Large intestine (tissue), 3 donors: ENCODE measurements at regions not wholly inside any gene's neighbourhood (a gene's known extent, or its start where the extent isn't known, plus 50 kb on each side); places are given as distances from the start of the nearest gene placed in this dataset.
"Not testable (repeated sequence)": the region's sequence is repeated elsewhere in the genome, so short reads cannot be mapped to it uniquely, and the experiment has no call there.

Experiments
- DNase-seq, 2 donors: peaks; one replicate each; pipeline versions ENCODE4 v3.0.0 to v3.0.0-alpha.2; 2013
- H3K27ac ChIP-seq: one replicate; pipeline ENCODE4 v1.5.1; 2013; ENCODE audit warnings: low read length
- H3K27me3 ChIP-seq: 2 replicates; pipeline ENCODE4 v1.6.1; 2013; ENCODE audit warnings: low read length; ENCODE audit not compliant: control insufficient read depth, insufficient read depth
- H3K36me3 ChIP-seq: 2 replicates; pipeline ENCODE4 v1.6.1; 2013; ENCODE audit warnings: low read length; ENCODE audit not compliant: control insufficient read depth, insufficient read depth
- H3K4me1 ChIP-seq: one replicate; pipeline ENCODE4 v1.6.1; 2013; ENCODE audit warnings: low read length; ENCODE audit not compliant: control insufficient read depth, insufficient read depth
- H3K4me3 ChIP-seq: one replicate; pipeline ENCODE4 v1.5.1; 2013; ENCODE audit warnings: low read length
- H3K9me3 ChIP-seq: one replicate; pipeline ENCODE4 v1.6.1; 2013; ENCODE audit warnings: mild to moderate bottlenecking, low read depth, low read length, moderate library complexity; ENCODE audit not compliant: control insufficient read depth
- WGBS: methylation state at CpG from one replicate; pipeline ENCODE4 v1.1.5; 2013; ENCODE audit warnings: low lambda C conversion rate; ENCODE audit not compliant: insufficient coverage; 5-methylcytosine and 5-hydroxymethylcytosine counted together

- H3K4me1 ChIP-seq: no peaks in the 10 kb centered on the region
- no CpG with 5 or more reads among the region's 6 CpGs for WGBS
- no peaks in the 10 kb centered on the region for H3K36me3 ChIP-seq
- H3K27ac ChIP-seq: no peak overlapping the region
- no peak overlapping the region for H3K4me3 ChIP-seq
- no peak for DNase-seq
- peaks cover 3% of the 10 kb centered on the region for H3K9me3 ChIP-seq
- peaks cover 4% of the 10 kb centered on the region for H3K27me3 ChIP-seq
Measured at GRCh38 chr6:16993396-16993795, 108.5 kb upstream of the STMND1 start.

GRCh38 chr6:16991981-16992629 is 109.7 kb upstream of the STMND1 start:
- 80% methylated on average over 1 of the region's 3 CpGs for WGBS
- DNase-seq: no peak

GRCh38 chr6:16989976-16990375 is 111.9 kb upstream of the STMND1 start:
- H3K9me3 ChIP-seq, H3K36me3 ChIP-seq, H3K4me1 ChIP-seq, DNase-seq, H3K4me3 ChIP-seq, H3K27me3 ChIP-seq, H3K27ac ChIP-seq: not testable (repeated sequence)
- no CpG with 5 or more reads among the region's 3 CpGs for WGBS

More at GRCh38 chr6:16991981-16992629, 109.7 kb upstream of the STMND1 start:
- Histone ChIP-seq H3K27ac (no peak overlapping the region), H3K4me1 (no peaks in the 10 kb centered on the region), H3K9me3 (peaks cover 4% of the 10 kb centered on the region), H3K4me3 (no peak overlapping the region), H3K36me3 (no peaks in the 10 kb centered on the region), H3K27me3 (peaks cover 2% of the 10 kb centered on the region)

GRCh38 chr6:16989382-16989781 is 112.5 kb upstream of the STMND1 start:
- Histone ChIP-seq H3K4me3 (no peak overlapping the region), H3K4me1 (no peaks in the 10 kb centered on the region), H3K36me3 (no peaks in the 10 kb centered on the region), H3K27ac (no peak overlapping the region), H3K27me3 (no peaks in the 10 kb centered on the region), H3K9me3 (peaks cover 4% of the 10 kb centered on the region)
- no CpG with 5 or more reads among the region's 2 CpGs for WGBS
- DNase-seq: no peak

GRCh38 chr6:16987996-16988395 is 113.9 kb upstream of the STMND1 start:
- DNase-seq: no peak
- Histone ChIP-seq H3K27me3 (no peaks in the 10 kb centered on the region), H3K4me1 (no peaks in the 10 kb centered on the region), H3K9me3 (peaks cover 4% of the 10 kb centered on the region), H3K27ac (no peak overlapping the region), H3K36me3 (no peaks in the 10 kb centered on the region), H3K4me3 (no peak overlapping the region)
- 100% methylated on average over 1 of the region's 1 CpG for WGBS

GRCh38 chr6:16985513-16986284 is 116.2 kb upstream of the STMND1 start:
- peaks cover 4% of the 10 kb centered on the region for H3K9me3 ChIP-seq
- H3K36me3 ChIP-seq: no peaks in the 10 kb centered on the region
- H3K27ac ChIP-seq: no peak overlapping the region
- no peaks in the 10 kb centered on the region for H3K4me1 ChIP-seq
- H3K4me3 ChIP-seq: no peak overlapping the region
- DNase-seq: no peak
- 100% methylated on average over 1 of the region's 10 CpGs for WGBS
- no peaks in the 10 kb centered on the region for H3K27me3 ChIP-seq

GRCh38 chr6:16982807-16983206 is 119.0 kb upstream of the STMND1 start:
- Histone ChIP-seq H3K27me3 (peaks cover 3% of the 10 kb centered on the region), H3K27ac (no peak overlapping the region), H3K4me1 (no peaks in the 10 kb centered on the region), H3K9me3 (no peaks in the 10 kb centered on the region), H3K36me3 (no peaks in the 10 kb centered on the region), H3K4me3 (no peak overlapping the region)
- no peak for DNase-seq
- no CpG with 5 or more reads among the region's 3 CpGs for WGBS

- H3K27me3 ChIP-seq: peaks cover 11% of the 10 kb centered on the region
- no peak overlapping the region for H3K27ac ChIP-seq
- no peaks in the 10 kb centered on the region for H3K9me3 ChIP-seq
- DNase-seq: no peak
- no peaks in the 10 kb centered on the region for H3K4me1 ChIP-seq
- H3K4me3 ChIP-seq: no peak overlapping the region
- 100% methylated on average over 1 of the region's 7 CpGs for WGBS
- no peaks in the 10 kb centered on the region for H3K36me3 ChIP-seq
Measured at GRCh38 chr6:16979677-16980370, 122.0 kb upstream of the STMND1 start.

- Histone ChIP-seq H3K4me3 (no peak overlapping the region), H3K36me3 (no peaks in the 10 kb centered on the region), H3K9me3 (no peaks in the 10 kb centered on the region), H3K4me1 (no peaks in the 10 kb centered on the region), H3K27me3 (peaks cover 11% of the 10 kb centered on the region), H3K27ac (no peak overlapping the region)
- no peak for DNase-seq
Measured at GRCh38 chr6:16978686-16979085, 123.2 kb upstream of the STMND1 start.

- H3K9me3 ChIP-seq: no peaks in the 10 kb centered on the region
- H3K27ac ChIP-seq: no peak overlapping the region
- WGBS: 92% methylated on average over 2 of the region's 7 CpGs
- no peak for DNase-seq
- H3K36me3 ChIP-seq: no peaks in the 10 kb centered on the region
- H3K4me3 ChIP-seq: no peak overlapping the region
- peaks cover 15% of the 10 kb centered on the region for H3K27me3 ChIP-seq
- H3K4me1 ChIP-seq: no peaks in the 10 kb centered on the region
Measured at GRCh38 chr6:16976385-16977183, 125.3 kb upstream of the STMND1 start.
